Activated CD4-positive, alpha-beta T cell treated with anti-CD3 and anti-CD28 coated beads, Interleukin-2, Interleukin-6, amounts not matched to agents 100 ng/mL and 50 ng/mL, durations not matched to agents 16 hours and 8 hours (primary cell): ENCODE measurements at regions not wholly inside any gene's neighbourhood (a gene's known extent, or its start where the extent isn't known, plus 50 kb on each side); places are given as distances from the start of the nearest gene placed in this dataset.
"Not testable (repeated sequence)": the region's sequence is repeated elsewhere in the genome, so short reads cannot be mapped to it uniquely, and the experiment has no call there.

Experiments
- DNase-seq: peaks from one replicate; pipeline ENCODE4 v3.0.0-alpha.2; 2020

- DNase-seq = no peak
Measured at GRCh38 chr2:160584972-160585494, 91.4 kb upstream of the RBMS1 start.

GRCh38 chr2:160590664-160591063 lies 97.1 kb upstream of the RBMS1 start:
- DNase-seq = no peak

DNA sequence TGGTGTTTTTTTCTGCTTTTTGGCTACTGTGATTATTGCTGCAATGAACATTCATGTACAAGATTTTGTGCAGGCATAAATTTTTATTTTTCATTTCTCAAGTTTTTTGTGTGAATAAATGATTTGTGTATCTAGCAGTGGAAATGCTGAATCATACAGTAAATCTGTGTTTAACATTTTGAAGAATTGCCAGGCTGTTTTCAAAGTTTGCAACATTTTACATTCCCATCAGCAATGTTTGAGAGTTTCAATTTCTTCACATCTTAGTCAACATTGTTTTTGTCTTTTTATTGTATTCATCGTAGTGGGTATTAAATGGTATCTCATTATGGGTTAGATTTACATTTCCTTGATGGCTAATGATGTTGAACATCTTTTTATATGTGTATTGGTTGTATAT lies 98.8 kb upstream of the RBMS1 start:
- DNase-seq = no peak

- no peak for DNase-seq
Measured at GRCh38 chr2:160592993-160593392, 99.4 kb upstream of the RBMS1 start.

GRCh38 chr2:160596441-160596840 lies 102.8 kb upstream of the RBMS1 start:
- no peak for DNase-seq

- DNase-seq = not testable (repeated sequence)
Measured at GRCh38 chr2:160600437-160600836, 106.8 kb upstream of the RBMS1 start.

DNA sequence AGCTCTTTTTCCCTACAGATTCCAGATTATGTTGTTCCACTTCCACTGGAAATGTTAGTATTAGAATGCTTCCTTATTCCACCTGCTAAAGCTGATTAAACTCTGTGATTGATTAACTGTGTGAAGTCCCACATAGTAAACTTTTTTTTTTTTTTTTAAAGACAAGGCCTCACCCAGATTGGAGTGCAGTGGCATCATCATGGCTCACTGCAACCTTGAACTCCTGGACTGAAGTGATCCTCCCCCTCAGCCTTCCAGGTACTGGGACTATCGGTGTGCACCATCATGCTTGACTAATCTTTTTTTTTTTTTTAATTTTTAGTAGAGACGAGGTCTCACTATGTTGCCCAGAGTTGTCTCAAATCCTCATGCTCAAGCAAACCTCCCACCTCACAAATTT lies 108.5 kb upstream of the RBMS1 start:
- DNase-seq = no peak

GRCh38 chr2:160603771-160604510 lies 110.3 kb upstream of the RBMS1 start:
- DNase-seq = no peak

DNA sequence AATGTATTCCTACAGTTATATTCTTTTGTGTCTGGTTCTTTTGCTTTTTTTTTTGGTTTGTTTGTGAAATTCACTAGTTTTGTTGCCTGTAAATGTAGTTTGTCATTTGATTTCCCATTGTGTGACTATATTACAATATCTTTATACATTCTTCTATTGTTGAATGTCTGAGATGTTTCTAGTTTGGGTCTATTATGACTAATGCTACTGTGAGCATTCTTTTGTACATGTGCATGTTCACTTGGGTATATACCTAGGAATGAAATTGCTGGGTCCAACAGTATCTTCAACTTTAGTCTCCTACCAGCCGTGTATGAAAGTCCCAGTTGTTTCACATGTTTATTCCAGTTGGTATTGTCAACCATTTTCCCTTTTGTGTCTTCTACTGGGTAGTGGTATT lies 112.7 kb upstream of the RBMS1 start:
- DNase-seq = no peak

GRCh38 chr2:160608599-160608998 lies 115.0 kb upstream of the RBMS1 start:
- DNase-seq = no peak

DNA sequence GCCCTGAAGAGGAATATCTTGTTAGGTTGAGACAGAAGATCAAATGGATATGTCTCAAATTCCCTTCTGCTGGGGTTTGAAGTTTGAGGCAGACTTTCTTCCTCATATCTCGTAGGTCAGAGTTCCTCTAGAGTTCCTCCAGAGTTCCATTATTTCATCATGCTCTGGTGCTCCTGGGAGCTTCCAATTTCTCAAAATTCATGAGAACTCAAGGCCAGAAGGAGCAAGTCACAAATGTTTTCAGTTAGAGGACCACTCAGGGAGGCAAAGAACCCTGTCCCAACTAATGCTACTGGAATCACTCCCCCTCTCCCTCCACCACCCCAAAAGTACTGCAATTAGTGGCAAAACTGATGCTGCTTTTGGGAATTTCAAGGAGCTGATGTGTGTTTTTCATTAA lies 115.7 kb upstream of the RBMS1 start:
- no peak for DNase-seq

- DNase-seq = no peak
Measured at GRCh38 chr2:160610041-160610440, 116.4 kb upstream of the RBMS1 start.

DNA sequence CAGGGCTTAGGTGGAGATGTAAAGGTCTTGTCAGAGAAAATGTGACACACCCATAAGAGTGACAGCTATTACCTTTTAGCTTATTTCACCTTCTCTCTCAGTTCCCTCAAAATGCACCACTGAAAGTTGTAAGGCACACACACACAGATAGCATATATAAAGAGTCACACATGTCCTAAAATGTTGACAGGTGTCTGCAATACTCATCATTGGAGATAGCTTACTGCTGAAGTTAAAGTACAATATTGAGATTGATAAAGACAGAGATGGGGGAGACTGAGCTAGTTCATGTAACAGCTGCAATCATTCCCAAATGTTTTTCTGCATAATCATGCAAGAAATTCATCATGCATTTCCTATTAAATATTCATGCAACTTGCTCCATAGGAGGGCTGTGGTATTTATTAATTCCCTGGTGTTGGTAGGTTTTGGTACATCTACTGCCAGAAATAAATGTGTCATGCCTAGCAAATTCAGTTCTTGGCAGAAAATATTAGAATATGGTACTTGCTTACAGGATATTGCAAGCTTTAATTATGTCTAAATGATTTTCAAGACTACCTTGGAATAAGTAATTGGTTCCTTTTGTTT lies 118.8 kb upstream of the RBMS1 start:
- DNase-seq = no peak

GRCh38 chr2:160613466-160614153 lies 120.0 kb upstream of the RBMS1 start:
- DNase-seq = peak; percentile 8

DNA sequence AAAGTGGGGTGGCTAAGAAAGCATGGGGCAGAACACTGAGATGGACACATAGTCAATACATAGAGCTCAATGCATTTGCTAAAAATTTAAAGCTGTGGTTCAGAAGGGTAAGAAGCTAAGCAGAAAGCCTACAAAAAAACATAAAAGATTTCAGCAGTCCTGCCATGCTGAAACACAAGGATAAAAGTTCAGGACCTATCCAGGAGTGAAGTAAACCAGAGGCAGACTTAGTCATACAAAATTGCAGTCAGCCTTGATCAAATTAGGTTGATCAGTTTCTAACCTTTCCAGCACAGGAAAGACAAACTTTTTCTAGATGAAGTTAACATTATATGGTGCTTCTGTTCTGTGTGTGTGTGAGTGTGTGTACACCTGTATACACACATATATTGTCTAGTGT lies 120.8 kb upstream of the RBMS1 start:
- no peak for DNase-seq

DNA sequence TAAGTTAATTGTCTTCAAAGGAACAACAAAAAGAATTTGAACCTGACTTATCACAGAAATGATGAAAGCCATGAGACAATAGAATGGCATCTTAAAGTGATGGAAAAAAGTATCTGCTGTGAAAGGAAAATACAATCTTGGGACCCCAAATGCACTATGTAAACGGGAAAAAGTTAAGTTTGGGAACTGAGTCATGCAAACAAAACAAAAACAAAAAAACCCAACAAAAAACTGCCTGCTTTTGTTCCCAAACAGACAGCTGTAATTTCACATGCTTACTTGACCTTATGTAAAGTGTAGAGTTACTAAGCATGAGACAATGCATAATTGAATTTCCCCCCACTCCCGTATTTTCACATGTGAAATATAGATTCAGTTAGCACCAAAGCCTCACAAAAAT lies 122.1 kb upstream of the RBMS1 start:
- DNase-seq = no peak

DNA sequence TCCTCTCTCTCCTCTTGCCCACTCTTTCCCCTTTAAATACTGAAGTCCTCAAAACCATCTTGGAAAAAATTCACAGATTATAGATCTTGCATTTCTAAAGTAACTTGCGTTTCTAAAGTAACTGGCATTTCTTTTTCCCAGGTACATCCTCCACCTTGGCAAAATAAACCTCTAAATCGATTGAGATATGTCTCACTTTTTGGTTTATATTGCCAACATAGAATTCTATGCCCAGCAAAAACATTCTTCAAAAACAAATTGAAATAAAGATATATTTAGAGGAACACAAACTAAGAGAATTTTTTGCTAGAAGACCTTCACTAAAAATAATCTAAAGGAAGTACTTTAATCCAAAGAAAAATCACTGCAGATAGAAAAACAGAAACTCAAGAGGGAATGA lies 122.5 kb upstream of the RBMS1 start:
- DNase-seq = no peak

GRCh38 chr2:160621748-160622147 lies 128.1 kb upstream of the RBMS1 start:
- DNase-seq = no peak

DNA sequence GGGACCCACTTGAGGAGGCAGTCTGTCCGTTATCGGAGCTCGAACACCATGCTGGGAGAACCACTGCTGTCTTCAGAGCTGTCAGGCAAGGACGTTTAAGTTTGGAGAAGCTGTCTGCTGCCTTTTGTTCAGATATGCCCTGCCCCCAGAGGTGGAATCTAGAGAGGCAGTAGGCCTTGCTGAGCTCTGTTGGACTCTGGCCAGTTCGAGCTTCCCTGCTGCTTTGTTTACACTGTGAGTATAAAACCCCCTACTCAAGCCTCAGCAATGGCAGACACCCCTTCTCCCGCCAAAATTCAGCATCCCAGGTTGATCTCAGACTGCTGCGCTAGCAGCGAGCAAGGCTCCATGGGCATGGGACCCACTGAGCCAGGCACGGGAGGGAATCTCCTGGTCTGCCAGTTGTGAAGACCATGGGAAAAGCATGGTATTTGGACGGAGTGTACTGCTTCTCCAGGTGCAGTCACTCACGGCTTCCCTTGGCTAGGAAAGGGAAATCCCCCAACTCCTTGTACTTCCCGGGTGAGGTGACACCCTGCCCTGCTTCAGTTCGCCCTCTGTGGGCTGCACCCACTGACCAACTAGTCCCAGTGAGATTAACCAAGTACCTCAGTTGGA lies 134.5 kb upstream of the RBMS1 start:
- DNase-seq = not testable (repeated sequence)

DNA sequence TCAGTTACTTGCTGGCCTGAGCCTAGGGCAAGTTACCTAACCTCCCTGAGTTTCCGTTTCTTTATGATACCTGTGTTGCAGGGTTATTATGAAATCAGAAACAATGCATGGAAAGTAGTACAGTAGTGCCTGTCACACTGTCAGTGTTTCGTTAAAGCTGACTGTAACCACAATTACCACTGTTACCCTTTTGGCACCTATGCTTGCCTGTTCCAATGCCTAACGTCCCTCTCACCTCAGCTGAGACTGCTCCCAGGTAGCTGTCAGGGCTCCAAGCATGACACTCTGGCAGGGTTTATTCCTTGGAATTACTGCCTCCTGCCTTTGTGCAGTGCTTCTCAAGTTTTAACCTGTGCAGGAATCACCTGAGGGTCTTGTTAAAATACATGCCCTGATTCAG lies 135.2 kb upstream of the RBMS1 start:
- no peak for DNase-seq

DNA sequence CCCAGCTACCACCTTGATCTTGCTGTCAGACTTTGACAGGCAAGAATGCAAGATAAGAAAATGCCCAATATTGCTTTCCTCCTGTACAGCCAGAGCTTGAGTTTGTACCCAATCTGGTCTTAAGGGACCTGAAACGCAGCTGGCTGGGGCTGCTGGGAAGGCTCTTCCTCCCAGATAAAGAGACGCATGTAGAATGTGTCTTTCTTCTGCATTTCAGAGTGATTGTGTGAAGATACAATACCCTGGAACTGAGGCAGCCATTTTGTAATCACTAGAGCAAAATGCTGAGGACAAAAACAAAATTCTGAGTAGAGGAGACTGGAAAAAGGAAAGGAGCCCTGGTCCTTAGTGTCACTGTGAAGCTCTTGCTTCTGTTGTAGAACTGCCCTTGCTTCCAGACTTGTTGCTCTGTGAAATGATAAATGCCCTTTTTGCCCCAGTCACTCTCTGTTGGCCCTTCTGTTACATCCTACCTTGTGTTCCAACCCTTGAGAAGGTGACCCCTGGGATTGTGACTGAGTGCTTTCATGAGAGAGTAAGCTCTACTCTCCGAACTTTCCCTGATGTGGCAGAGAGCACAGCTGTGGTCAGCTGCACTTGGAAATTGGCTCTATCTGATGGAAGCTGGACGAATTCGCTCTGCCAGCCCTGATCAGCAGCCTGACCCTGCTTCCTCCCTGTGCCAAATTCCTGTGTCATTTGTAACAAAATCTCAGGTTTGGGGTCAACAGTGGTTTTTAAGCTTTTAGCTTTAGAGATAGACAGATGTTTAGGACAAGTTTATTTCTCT lies 137.4 kb upstream of the RBMS1 start:
- no peak for DNase-seq

DNA sequence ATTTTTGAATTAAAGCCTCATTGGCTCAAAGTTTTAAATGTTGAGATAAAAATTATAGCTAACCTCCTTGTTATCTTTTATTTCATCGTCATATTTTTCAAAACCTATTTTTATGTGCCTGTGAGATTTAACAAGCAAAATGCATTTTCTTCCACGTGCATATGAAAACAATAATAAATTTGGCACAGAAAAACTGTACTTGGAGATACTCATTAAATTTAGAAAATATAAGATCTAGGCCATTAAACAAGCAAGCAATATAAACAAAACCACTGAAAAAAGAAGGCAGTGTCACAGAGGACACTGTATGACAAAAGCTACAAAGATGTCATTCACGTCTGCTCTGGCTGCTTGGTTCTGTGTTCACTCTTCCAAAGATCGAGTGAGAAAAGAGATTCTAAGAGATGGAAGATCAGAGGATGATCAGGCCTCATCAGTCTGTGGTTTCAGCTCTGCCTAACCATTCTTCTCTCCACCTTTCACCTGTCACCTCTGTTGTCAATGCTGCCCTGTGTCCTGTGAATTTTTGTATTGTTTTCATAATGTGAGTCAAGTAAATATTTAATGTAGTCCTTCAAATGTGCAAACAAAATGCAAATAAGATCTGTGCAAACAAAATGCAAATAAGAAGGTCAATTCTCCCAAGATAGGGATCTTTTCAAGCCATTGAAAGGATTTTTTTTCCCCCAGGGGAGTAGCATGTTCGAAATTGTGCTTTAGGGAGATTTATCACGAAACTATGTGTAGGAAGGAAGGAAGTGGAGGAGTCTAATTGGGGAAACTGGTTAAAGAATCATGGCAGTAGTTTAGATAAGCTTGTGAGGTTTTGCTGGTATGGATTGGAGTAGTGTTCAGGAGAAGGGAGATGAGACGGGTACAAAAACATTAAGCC lies 138.7 kb upstream of the RBMS1 start:
- DNase-seq = no peak
